ENCODE measurements at regions not wholly inside any gene's neighbourhood (a gene's known extent, or its start where the extent isn't known, plus 50 kb on each side); places are given as distances from the start of the nearest gene placed in this dataset.

GRCh38 chr11:134763030-134763388 is 351.0 kb upstream of the B3GAT1 start:
- no peaks in the 10 kb centered on the region for H3K36me3 ChIP-seq (replicated peaks in 1 of 2; ENCODE audit: insufficient read depth in 1 of 2, low read depth in 2 of 2)
- no peak overlapping the region for H3K27ac ChIP-seq
- H3K27me3 ChIP-seq = no peaks in the 10 kb centered on the region
- intact Hi-C loops (cut with DNase I) = no loop called here
- no peak for TF ChIP-seq POLR2A (IDR thresholded peaks at IDR 0.05)
- no peak for TF ChIP-seq CTCF (IDR thresholded peaks at IDR 0.05)
- ATAC-seq = no peak
- no peaks in the 10 kb centered on the region for H3K9me3 ChIP-seq
- DNase-seq = no peak
- no peaks in the 10 kb centered on the region for H3K4me1 ChIP-seq
- no peak overlapping the region for H3K4me3 ChIP-seq
- 88 to 90% methylated on average over 15 to 16 of the region's 16 CpGs for WGBS, 2 donors

- Histone ChIP-seq H3K4me1 (no peaks in the 10 kb centered on the region), H3K27me3 (no peaks in the 10 kb centered on the region), H3K27ac (no peak overlapping the region), H3K9me3 (no peaks in the 10 kb centered on the region), H3K36me3 (replicated peaks in 1 of 2; ENCODE audit: insufficient read depth in 1 of 2, low read depth in 2 of 2) (no peaks in the 10 kb centered on the region), H3K4me3 (no peak overlapping the region)
- 62 to 86% methylated on average over 40 to 55 of the region's 59 CpGs for WGBS, 2 donors
- DNase-seq (no peak), ATAC-seq (no peak)
- no peak for TF ChIP-seq CTCF (IDR thresholded peaks at IDR 0.05)
- TF ChIP-seq POLR2A (IDR thresholded peaks at IDR 0.05) = no peak
- intact Hi-C loops (cut with DNase I) = no loop called here
Observed at GRCh38 chr11:134762248-134763029, 350.4 kb upstream of the B3GAT1 start.

- 75 to 78% methylated on average over 7 to 9 of the region's 20 CpGs for WGBS, 2 donors
- no peak for DNase-seq
- Histone ChIP-seq H3K4me3 (no peak overlapping the region), H3K4me1 (no peaks in the 10 kb centered on the region), H3K27me3 (no peaks in the 10 kb centered on the region), H3K27ac (no peak overlapping the region), H3K9me3 (no peaks in the 10 kb centered on the region), H3K36me3 (replicated peaks in 1 of 2; ENCODE audit: insufficient read depth in 1 of 2, low read depth in 2 of 2) (no peaks in the 10 kb centered on the region)
- no peak for ATAC-seq
- TF ChIP-seq CTCF (IDR thresholded peaks at IDR 0.05) (no peak), POLR2A (IDR thresholded peaks at IDR 0.05) (no peak)
- intact Hi-C loops (cut with DNase I) = no loop called here
Observed at GRCh38 chr11:134761926-134762247, 349.8 kb upstream of the B3GAT1 start.

- Histone ChIP-seq H3K9me3 (no peaks in the 10 kb centered on the region), H3K4me1 (no peaks in the 10 kb centered on the region), H3K27me3 (no peaks in the 10 kb centered on the region), H3K27ac (no peak overlapping the region), H3K4me3 (no peak overlapping the region), H3K36me3 (replicated peaks in 1 of 2; ENCODE audit: insufficient read depth in 1 of 2, low read depth in 2 of 2) (no peaks in the 10 kb centered on the region)
- no peak for DNase-seq
- ATAC-seq = no peak
- TF ChIP-seq POLR2A (IDR thresholded peaks at IDR 0.05) = no peak
- no peak for TF ChIP-seq CTCF (IDR thresholded peaks at IDR 0.05)
- 67 to 75% methylated on average over 10 to 12 of the region's 12 CpGs for WGBS, 2 donors
- intact Hi-C loops (cut with DNase I) = no loop called here
Observed at GRCh38 chr11:134761386-134761785, 349.3 kb upstream of the B3GAT1 start.

GRCh38 chr11:134760957-134761356 is 348.9 kb upstream of the B3GAT1 start:
- no peaks in the 10 kb centered on the region for H3K27me3 ChIP-seq
- no peaks in the 10 kb centered on the region for H3K4me1 ChIP-seq
- intact Hi-C loops (cut with DNase I) = no loop called here
- 56 to 90% methylated on average over 2 to 3 of the region's 3 CpGs for WGBS, 2 donors
- DNase-seq = no peak
- no peaks in the 10 kb centered on the region for H3K36me3 ChIP-seq (replicated peaks in 1 of 2; ENCODE audit: insufficient read depth in 1 of 2, low read depth in 2 of 2)
- ATAC-seq = no peak
- H3K27ac ChIP-seq = no peak overlapping the region
- H3K9me3 ChIP-seq = no peaks in the 10 kb centered on the region
- no peak for TF ChIP-seq CTCF (IDR thresholded peaks at IDR 0.05)
- no peak for TF ChIP-seq POLR2A (IDR thresholded peaks at IDR 0.05)
- no peak overlapping the region for H3K4me3 ChIP-seq

Measured in body of pancreas (tissue), 4 donors.